HG03045 (cell line): ENCODE measurements at regions not wholly inside any gene's neighbourhood (a gene's known extent, or its start where the extent isn't known, plus 50 kb on each side); places are given as distances from the start of the nearest gene placed in this dataset.
"Not testable (repeated sequence)": the region's sequence is repeated elsewhere in the genome, so short reads cannot be mapped to it uniquely, and the experiment has no call there.

ENCODE experiments used
- ATAC-seq: cut with Tn5 transposase; IDR thresholded peaks from one replicate; pipeline ENCODE4 v1.9.1; 2021; ENCODE audit warnings: mild to moderate bottlenecking, moderate library complexity; ENCODE audit not compliant: unreplicated experiment

GRCh38 chr5:14054965-14055963 lies 87.9 kb upstream of the TRIO start:
- ATAC-seq, result no peak

- ATAC-seq, result no peak
Measured at GRCh38 chr5:14054111-14054854, 88.9 kb upstream of the TRIO start.

GRCh38 chr5:14050821-14051220 lies 92.3 kb upstream of the TRIO start:
- ATAC-seq, result no peak

- no peak for ATAC-seq
Measured at GRCh38 chr5:14048434-14048833, 94.7 kb upstream of the TRIO start.

DNA sequence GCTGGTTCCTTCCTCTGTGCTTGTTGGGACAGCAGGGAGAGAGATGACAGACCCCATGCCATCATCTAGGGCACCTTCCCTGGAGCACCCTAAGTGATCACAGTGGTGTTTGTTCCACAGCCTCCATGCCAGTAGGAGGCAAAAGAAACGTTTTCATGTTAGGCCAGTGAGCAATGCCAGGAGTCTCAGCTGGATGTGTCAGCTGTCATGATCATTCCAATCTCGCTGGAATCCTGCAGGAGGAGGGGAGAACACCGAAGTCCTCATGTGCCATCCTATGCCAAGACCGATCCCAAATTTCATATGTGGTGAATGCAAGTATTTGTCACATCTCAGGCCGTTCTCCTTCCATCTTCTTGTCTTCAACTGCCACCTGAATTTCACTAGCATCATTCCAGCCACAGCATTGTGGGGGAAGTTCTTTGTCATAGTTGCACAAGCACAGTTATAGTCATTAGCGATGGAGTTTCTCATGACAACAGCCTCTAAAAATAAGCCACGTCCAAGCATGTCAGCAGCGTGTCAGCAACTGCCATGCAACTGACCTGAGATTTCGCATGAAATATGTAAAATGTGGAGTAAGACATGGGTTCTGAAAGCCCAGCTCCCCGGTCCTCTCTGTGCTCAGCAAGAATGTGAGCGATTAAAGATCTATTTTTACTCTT lies 97.2 kb upstream of the DNAH5 start:
- ATAC-seq, result no peak

GRCh38 chr5:14040542-14040941 lies 96.1 kb upstream of the DNAH5 start:
- no peak for ATAC-seq

DNA sequence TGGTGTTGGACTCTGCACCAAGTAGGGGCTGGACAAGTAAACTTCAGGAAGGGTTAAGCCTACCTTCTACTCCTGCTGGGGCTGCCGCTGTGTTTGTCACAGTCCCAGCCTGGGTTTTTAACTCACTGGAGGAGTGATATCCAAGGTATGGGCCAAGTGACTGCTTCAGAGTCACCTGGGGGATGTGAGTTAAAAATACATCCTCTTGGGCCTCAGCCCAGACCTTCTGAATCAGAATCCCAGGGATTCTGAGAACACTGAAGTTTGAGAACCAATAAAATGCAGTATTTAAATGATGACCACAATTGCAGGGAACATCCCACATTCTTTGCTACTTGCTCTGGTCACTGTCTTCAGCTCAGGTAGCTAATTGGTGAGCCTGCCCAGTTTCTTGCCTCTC lies 95.1 kb upstream of the DNAH5 start:
- ATAC-seq, result no peak

- no peak for ATAC-seq
Measured at GRCh38 chr5:14039063-14039462, 94.6 kb upstream of the DNAH5 start.

- ATAC-seq, result no peak
Measured at GRCh38 chr5:14038341-14038959, 94.0 kb upstream of the DNAH5 start.

DNA sequence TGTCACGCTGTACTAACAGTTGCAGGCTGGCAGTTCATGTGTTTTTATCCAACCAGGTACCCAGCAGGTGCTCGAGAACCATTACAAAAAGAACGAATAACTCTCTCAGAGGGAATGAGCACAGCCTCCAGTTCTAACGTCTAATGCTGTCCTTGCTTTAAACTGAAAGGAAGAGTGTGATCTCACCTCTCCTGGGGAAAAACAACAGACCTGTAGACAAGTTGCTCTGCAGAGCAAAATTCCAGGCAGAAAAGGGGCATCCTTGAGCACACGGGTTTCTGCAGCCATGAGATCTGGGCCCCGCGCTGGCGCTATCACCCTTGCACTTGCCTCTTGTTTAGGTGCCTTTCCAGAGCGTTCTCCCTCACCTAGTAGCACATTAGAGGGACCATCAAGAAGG lies 92.5 kb upstream of the DNAH5 start:
- ATAC-seq, result no peak

GRCh38 chr5:14036514-14036913 lies 92.0 kb upstream of the DNAH5 start:
- ATAC-seq, result no peak

DNA sequence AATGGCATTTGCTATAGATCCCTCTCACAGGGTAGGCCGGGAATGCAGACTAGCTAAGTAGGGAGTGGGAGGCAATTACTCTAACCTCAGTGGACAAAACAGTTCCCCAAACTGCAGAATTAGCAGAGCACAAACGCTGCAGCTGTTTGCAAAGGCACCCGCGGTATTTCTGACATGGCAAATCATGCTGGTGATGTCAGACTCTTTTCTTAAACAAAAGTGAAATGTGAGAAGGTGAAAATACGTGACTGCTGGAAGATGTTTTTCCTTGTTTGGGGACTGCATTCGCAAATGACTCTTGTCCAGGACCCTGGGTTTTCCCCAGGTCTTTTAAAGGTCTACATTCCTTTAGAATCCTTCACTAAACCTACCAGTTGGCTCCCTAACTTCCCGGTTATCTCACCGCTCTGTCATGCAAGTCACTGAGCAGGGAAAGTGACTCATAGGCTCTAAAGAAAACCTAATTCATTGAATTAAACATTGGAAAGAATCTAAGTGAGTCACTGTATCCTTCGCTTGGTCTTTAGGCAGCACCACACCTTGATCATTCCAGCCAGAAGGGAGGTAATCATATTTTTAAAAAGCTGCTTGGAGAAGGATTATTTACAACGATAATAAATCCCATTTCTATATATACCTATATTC lies 91.5 kb upstream of the DNAH5 start:
- ATAC-seq, result no peak

DNA sequence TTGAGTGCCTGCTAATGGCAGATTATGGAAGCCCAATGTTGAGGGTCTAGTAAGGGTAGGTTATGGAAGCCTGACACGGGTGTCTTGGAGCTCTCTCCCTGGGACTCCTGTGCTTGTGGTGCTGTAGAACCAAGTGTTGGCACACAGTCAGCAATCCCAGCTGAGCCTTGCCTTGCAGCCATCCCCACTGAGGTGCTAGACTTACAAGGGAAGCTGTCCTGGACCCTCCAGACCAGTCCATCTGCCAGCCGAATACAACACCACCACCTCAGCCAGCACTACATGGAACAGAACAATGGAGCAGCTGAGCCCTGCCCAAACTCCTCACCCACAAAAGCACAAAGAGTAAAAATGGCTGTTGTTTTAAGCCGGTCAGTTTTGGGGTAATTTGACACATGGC lies 90.5 kb upstream of the DNAH5 start:
- no peak for ATAC-seq

GRCh38 chr5:14032918-14033317 lies 88.4 kb upstream of the DNAH5 start:
- no peak for ATAC-seq

DNA sequence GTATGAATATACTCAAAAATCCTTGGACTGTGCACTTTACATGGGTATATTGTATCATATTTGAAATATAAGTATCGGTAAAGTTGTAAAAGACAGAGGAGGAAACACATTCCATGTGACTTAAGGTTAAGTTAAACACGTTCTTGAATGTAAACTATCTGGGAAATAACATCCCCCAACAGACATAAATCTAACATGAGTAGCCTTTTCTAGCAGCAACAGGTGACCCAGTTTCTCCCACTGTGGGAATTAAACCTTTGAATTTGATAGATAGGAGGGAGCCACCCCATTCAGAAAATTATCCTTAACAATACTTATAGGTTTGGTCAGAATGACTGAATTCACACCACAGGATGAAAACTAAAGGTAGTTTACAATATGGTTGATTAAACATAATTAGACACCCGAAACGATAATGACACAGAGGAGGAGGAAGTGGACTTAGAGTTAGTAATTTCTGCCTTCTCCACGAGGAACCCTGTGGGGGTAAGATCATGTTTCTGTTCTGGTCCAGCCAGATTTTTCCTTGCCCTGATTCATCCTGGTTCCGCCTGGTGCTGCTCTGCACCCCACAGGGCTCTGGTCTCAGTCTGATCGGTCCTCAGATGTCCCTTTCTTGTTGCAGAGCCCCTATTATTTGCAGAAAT lies 84.6 kb upstream of the DNAH5 start:
- no peak for ATAC-seq

DNA sequence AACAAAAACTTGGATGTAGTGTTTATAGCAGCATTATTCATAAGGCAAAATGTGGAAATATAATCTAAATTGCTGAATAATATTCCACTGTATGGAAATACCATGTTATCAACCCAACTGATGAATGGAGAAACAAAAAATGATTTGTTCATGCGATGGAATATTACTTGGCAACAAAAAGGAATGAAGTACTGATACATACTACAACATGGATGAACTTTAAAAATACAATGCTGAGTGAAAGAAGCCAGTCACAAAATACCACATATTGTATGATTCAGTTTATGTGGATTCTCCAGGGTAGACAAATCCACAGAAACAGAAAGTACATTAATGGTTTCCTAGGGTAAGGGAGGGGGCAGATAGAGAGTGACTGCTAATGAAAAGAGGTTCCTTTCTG lies 83.7 kb upstream of the DNAH5 start:
- ATAC-seq, result no peak

DNA sequence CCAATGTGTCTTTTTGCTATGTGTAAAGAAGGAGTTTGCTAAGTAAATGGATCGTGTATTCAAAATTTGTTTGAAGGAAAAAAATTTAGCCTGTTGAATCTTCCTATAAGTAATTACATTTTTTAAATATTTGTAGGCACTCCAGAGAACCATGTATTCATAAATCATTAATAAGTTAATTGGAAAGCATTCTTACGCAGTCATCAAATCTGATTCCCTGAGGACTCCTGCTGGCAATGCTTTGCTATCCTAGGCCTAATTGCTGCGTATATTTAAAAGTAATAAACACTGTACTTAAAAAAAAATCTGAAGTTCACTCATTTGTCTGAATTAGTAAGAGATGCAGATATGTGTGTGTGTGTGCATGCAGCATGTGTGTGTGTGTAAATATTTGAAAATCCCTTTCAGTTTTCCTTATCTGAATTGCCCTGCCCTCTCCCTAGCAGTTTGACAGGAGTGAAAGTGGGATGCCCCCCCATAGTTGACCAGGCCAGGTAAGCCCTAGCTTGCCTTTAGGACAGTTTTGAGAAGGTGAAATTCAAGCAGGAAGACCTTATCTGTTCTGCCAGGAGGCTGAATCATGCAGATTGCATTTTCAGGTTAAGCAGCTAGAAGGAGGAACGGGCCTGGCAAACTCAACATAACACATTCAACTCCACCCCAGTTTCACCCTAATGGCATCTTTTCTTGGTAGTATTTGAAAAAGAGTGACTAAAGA lies 81.2 kb upstream of the DNAH5 start:
- ATAC-seq, result no peak

DNA sequence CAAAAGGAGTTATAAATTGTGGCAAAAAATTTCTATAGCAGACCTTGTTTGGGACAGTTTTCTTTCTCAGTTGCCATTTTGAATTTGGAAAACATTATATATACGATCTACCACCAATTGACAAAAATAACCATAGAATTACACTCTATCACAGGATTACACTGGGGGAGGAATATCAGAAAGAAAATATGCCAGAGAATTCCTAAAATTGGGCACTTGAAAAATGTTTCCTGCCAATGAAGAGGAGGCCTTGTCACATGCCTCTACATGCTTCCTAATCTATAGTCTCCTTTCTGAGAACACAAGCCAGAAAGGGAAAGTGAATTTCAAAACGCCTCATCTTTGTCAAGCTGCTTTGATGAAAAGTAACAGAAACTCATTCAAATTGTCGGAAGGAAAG lies 78.5 kb upstream of the DNAH5 start:
- ATAC-seq, result no peak

DNA sequence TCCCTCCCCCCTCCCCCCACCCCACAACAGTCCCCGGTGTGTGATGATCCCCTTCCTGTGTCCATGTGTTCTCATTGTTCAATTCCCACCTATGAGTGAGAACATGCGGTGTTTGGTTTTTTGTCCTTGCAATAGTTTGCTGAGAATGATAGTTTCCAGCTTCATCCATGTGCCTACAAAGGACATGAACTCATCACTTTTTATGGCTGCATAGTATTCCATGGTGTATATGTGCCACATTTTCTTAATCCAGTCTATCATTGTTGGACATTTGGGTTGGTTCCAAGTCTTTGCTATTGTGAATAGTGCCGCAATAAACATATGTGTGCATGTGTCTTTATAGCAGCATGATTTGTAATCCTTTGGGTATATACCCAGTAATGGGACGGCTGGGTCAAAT lies 76.5 kb upstream of the DNAH5 start:
- ATAC-seq, result not testable (repeated sequence)
